Endothelial cell of umbilical vein (primary cell): ENCODE measurements at regions not wholly inside any gene's neighbourhood (a gene's known extent, or its start where the extent isn't known, plus 50 kb on each side); places are given as distances from the start of the nearest gene placed in this dataset.

Experiments
- BruUV-seq: library from RNA; stranded (reverse); fragments of 400-500 nt; replicated peaks from 2 replicates; lab custom pipeline; 2021; lab: Mats Ljungman, UMichigan
- CTCF ChIA-PET: fragments of 300-600, 350-600 bp; sonication (Branson Sonifier 250); formaldehyde crosslinking; loops from one replicate; lab custom pipeline; 2021; ENCODE audit warnings: antibody characterized with exemption, inconsistent platforms; lab: Charles Lee
- POLR2A ChIA-PET: fragments of 300-600, 350-600 bp; sonication (Branson Sonifier 250); formaldehyde crosslinking; loops from one replicate; lab custom pipeline; 2021; ENCODE audit warnings: antibody characterized with exemption, inconsistent platforms; lab: Charles Lee
- DNase-seq: peaks from one replicate; pipeline ENCODE4 v3.0.0-alpha.2; 2011; ENCODE audit warnings: low read depth, low spot score
- FAIRE-seq: peaks from 2 replicates; lab custom pipeline; 2011; peaks lifted over from hg19 to GRCh38; lab: Jason Lieb, UNC
- H2AFZ ChIP-seq: 2 replicates; pipeline ENCODE4 v1.6.0; 2012; ENCODE audit warnings: low read depth, low read length, control low read depth, inconsistent platforms
- H3K27ac ChIP-seq: 2 replicates; pipeline ENCODE4 v1.5.1; 2011; ENCODE audit warnings: low read depth, mild to moderate bottlenecking, control low read depth, low read length, moderate library complexity; ENCODE audit not compliant: insufficient read depth
- H3K27me3 ChIP-seq, 2 experiments: 2 replicates each; pipeline versions ENCODE4 v1.6.0 to v1.6.1; 2011; ENCODE audit warnings: low read length in 2 of 2, mixed read lengths in 1 of 2; ENCODE audit not compliant: control insufficient read depth in 2 of 2, insufficient read depth in 2 of 2
- H3K36me3 ChIP-seq, 2 experiments: 2 replicates in 1 of 2; 3 replicates in 1 of 2; pipeline ENCODE4 v1.5.1; 2011; ENCODE audit warnings: low read length in 2 of 2, mild to moderate bottlenecking in 1 of 2, moderate library complexity in 1 of 2; ENCODE audit not compliant: control insufficient read depth in 2 of 2, insufficient read depth in 2 of 2; ENCODE audit errors: extremely low read depth in 1 of 2
- H3K4me1 ChIP-seq: 3 replicates; pipeline ENCODE4 v1.5.1; 2011; ENCODE audit warnings: mild to moderate bottlenecking, low read length; ENCODE audit not compliant: control insufficient read depth, insufficient read depth; ENCODE audit errors: extremely low read depth
- H3K4me2 ChIP-seq: 2 replicates; pipeline ENCODE4 v1.6.1; 2011; ENCODE audit warnings: low read length, control low read depth, mixed read lengths; ENCODE audit not compliant: insufficient read depth
- H3K4me3 ChIP-seq, 3 experiments: fragments of 200-600 bp in 1 of 3; sonication (generic), shearing (Covaris generic) in 1 of 3; replicated peaks in 1 of 3; 2 replicates each; pipeline ENCODE4 v1.5.1; 2011 to 2016; ENCODE audit warnings: control low read depth in 3 of 3, low read length in 3 of 3, mild to moderate bottlenecking in 2 of 3, inconsistent platforms in 1 of 3, low read depth in 1 of 3, moderate library complexity in 1 of 3; ENCODE audit not compliant: insufficient read depth in 1 of 3
- H3K79me2 ChIP-seq: 2 replicates; pipeline ENCODE4 v1.6.0; 2012; ENCODE audit warnings: low read length, inconsistent platforms; ENCODE audit not compliant: control insufficient read depth, insufficient read depth
- H3K9ac ChIP-seq: replicated peaks from 2 replicates; pipeline ENCODE3; 2011; ENCODE audit warnings: low read length, control low read depth; ENCODE audit not compliant: insufficient read depth; ENCODE audit errors: extremely low read depth
- H3K9me1 ChIP-seq: replicated peaks from 3 replicates; pipeline ENCODE4 v1.6.0; 2011; ENCODE audit warnings: mild to moderate bottlenecking, low read length; ENCODE audit not compliant: control insufficient read depth, insufficient read depth; ENCODE audit errors: extremely low read depth
- H3K9me3 ChIP-seq: replicated peaks from 2 replicates; pipeline ENCODE4 v1.5.1; 2012; ENCODE audit warnings: low read length, inconsistent platforms; ENCODE audit not compliant: control insufficient read depth, insufficient read depth
- H4K20me1 ChIP-seq: replicated peaks from 2 replicates; pipeline ENCODE3; 2011; ENCODE audit warnings: mild to moderate bottlenecking, low read length; ENCODE audit not compliant: control insufficient read depth, insufficient read depth; ENCODE audit errors: extremely low read depth
- CTCF ChIP-seq, 2 donors: IDR thresholded peaks; 1 replicate in 1 of 2; 2 replicates in 1 of 2; pipeline ENCODE4 v1.5.1; 2011; ENCODE audit warnings: low read length in 2 of 2, mild to moderate bottlenecking in 2 of 2, moderate library complexity in 2 of 2, control low read depth in 1 of 2, inconsistent platforms in 1 of 2, low read depth in 1 of 2; ENCODE audit not compliant: insufficient read depth in 1 of 2; ENCODE audit errors: extremely low read depth in 1 of 2
- EZH2 ChIP-seq: IDR thresholded peaks from 2 replicates; pipeline ENCODE4 v1.6.1; 2012; ENCODE audit warnings: borderline replicate concordance, low read depth, mild to moderate bottlenecking, moderate library complexity, low read length, inconsistent platforms; ENCODE audit not compliant: severe bottlenecking
- FOS ChIP-seq: IDR thresholded peaks from 2 replicates; pipeline ENCODE4 v1.6.1; 2011; ENCODE audit warnings: mild to moderate bottlenecking, low read length, moderate library complexity, borderline replicate concordance; ENCODE audit not compliant: insufficient read depth
- GATA2 ChIP-seq: IDR thresholded peaks from 2 replicates; pipeline ENCODE4 v1.7.0; 2011; ENCODE audit warnings: low read depth, mild to moderate bottlenecking, moderate library complexity, mixed read lengths, low read length; ENCODE audit not compliant: insufficient read length, insufficient read depth
- JUN ChIP-seq: IDR thresholded peaks from 2 replicates; pipeline ENCODE4 v1.6.1; 2011; ENCODE audit warnings: borderline replicate concordance, low read depth; ENCODE audit not compliant: insufficient read length, insufficient read depth
- MAX ChIP-seq: IDR thresholded peaks from 2 replicates; pipeline ENCODE4 v1.6.1; 2011; ENCODE audit not compliant: insufficient read depth, insufficient read length
- MYC ChIP-seq: IDR thresholded peaks from one replicate; pipeline ENCODE4 v1.6.1; 2011; ENCODE audit warnings: mild to moderate bottlenecking, low read depth, low read length
- POLR2A ChIP-seq: IDR thresholded peaks from 2 replicates; pipeline ENCODE4 v1.6.1; 2012; ENCODE audit warnings: low read depth, mild to moderate bottlenecking, control low read depth, low read length
- POLR2AphosphoS5 ChIP-seq: IDR thresholded peaks from 2 replicates; pipeline ENCODE4 v1.6.1; 2012; ENCODE audit warnings: low read depth, mild to moderate bottlenecking, control low read depth, low read length, moderate library complexity; ENCODE audit not compliant: insufficient read depth
- dilution Hi-C: fragments of 300-500 bp; cut with MboI; formaldehyde crosslinking; loops from one replicate; pipeline ENCODE4 v1.15.0; 2019; ENCODE audit warnings: low sequenced_read_pairs; ENCODE audit not compliant: extremely low pct_ligation_motif_present
- intact Hi-C: fragments of 100-400 bp; cut with micrococcal nuclease; formaldehyde crosslinking; loops from one replicate; pipeline ENCODE4 v1.10.0; 2022

GRCh38 chr3:147846854-147847478, 437.8 kb downstream of the ZIC1 start:
- FAIRE-seq (no peak), DNase-seq (no peak)
- Histone ChIP-seq H2AFZ (no peak overlapping the region), H3K9me1 (no peaks in the 10 kb centered on the region), H3K9ac (no peak overlapping the region), H3K27me3 (no peaks in the 10 kb centered on the region), H3K4me1 (no peaks in the 10 kb centered on the region), H3K79me2 (no peaks in the 10 kb centered on the region), H3K4me2 (no peak overlapping the region), H3K36me3 (no peaks in the 10 kb centered on the region), H3K4me3 (no peak overlapping the region), H4K20me1 (no peaks in the 10 kb centered on the region), H3K9me3 (no peaks in the 10 kb centered on the region), H3K27ac (no peak overlapping the region)
- BruUV-seq = no TSS peak
- POLR2A ChIA-PET = no interaction called here
- intact Hi-C loops = no loop called here
- TF ChIP-seq POLR2A = no peak
- TF ChIP-seq JUN = no peak
- TF ChIP-seq CTCF (IDR thresholded peaks at IDR 0.05; ENCODE audit: extremely low read depth in 1 of 2, insufficient read depth in 1 of 2, low read depth in 1 of 2, low read length in 2 of 2) = no peak
- TF ChIP-seq FOS = no peak
- TF ChIP-seq EZH2 = no peak
- TF ChIP-seq MAX = no peak
- TF ChIP-seq POLR2AphosphoS5 = no peak
- TF ChIP-seq MYC = no peak
- TF ChIP-seq GATA2 = no peak
- CTCF ChIA-PET = interaction anchor here (1.0 to 1.4 kb wide), 3 partner anchors 9 to 230 kb away, joined by 3 to 4 read pairs (median 3); no protein-coding TSS in a partner anchor
- dilution Hi-C loops = no loop called here
